SK-N-SH (cell line): ENCODE measurements at regions not wholly inside any gene's neighbourhood (a gene's known extent, or its start where the extent isn't known, plus 50 kb on each side); places are given as distances from the start of the nearest gene placed in this dataset.

Experiments
- CTCF ChIA-PET: fragments of 300-600, 350-600 bp; formaldehyde crosslinking; extraction: SDS; loops from one replicate; lab custom pipeline; 2021; lab: Yijun Ruan, JAX
- POLR2A ChIA-PET: fragments of 350-600 bp; sonication (Branson Sonifier 250); formaldehyde crosslinking; extraction: SDS; loops from one replicate; lab custom pipeline; 2020; ENCODE audit warnings: antibody characterized with exemption, inconsistent platforms; lab: Yijun Ruan, JAX
- DNase-seq: peaks from one replicate; pipeline ENCODE4 v3.0.0; 2012
- H2AFZ ChIP-seq: fragments of 200-600 bp; sonication (generic); 2 replicates; pipeline ENCODE4 v1.8.1; 2016; ENCODE audit warnings: antibody characterized with exemption, mild to moderate bottlenecking, low read depth
- H3F3A ChIP-seq: fragments of 200-600 bp; sonication (generic); replicated peaks from 2 replicates; pipeline ENCODE3; 2016; ENCODE audit warnings: antibody characterized with exemption, mild to moderate bottlenecking; ENCODE audit not compliant: insufficient read depth
- H3K27ac ChIP-seq, 2 experiments: fragments of 200-500 bp in 1 of 2; fragments of 200-600 bp in 1 of 2; sonication (Bioruptor generic) in 1 of 2; sonication (generic), shearing (Covaris generic) in 1 of 2; 2 replicates each; pipeline versions ENCODE4 v1.5.1 to v1.6.1; 2014 to 2016; ENCODE audit warnings: low read depth in 2 of 2, inconsistent platforms in 1 of 2, low read length in 1 of 2, mild to moderate bottlenecking in 1 of 2, mixed read lengths in 1 of 2
- H3K27me3 ChIP-seq: fragments of 200-600 bp; sonication (generic), shearing (Covaris generic); 2 replicates; pipeline ENCODE4 v1.6.1; 2016; ENCODE audit warnings: mixed run types; ENCODE audit not compliant: insufficient read depth
- H3K36me3 ChIP-seq, 2 experiments: fragments of 200-500 bp in 1 of 2; fragments of 200-600 bp in 1 of 2; sonication (Bioruptor generic) in 1 of 2; sonication (generic) in 1 of 2; replicated peaks in 1 of 2; 2 replicates each; pipeline versions ENCODE3 to v1.5.1; 2014 to 2016; ENCODE audit warnings: low read length in 1 of 2, mild to moderate bottlenecking in 1 of 2; ENCODE audit not compliant: insufficient read depth in 2 of 2, control insufficient read depth in 1 of 2
- H3K4me1 ChIP-seq, 2 experiments: fragments of 200-500 bp in 1 of 2; fragments of 200-600 bp in 1 of 2; sonication (Bioruptor generic) in 1 of 2; sonication (generic), shearing (Covaris generic) in 1 of 2; 2 replicates each; pipeline versions ENCODE4 v1.5.1 to v1.6.1; 2014 to 2016; ENCODE audit warnings: low read depth in 1 of 2, low read length in 1 of 2, mixed run types in 1 of 2; ENCODE audit not compliant: insufficient read depth in 2 of 2, control insufficient read depth in 1 of 2
- H3K4me2 ChIP-seq: fragments of 200-600 bp; sonication (generic), shearing (Covaris generic); 2 replicates; pipeline ENCODE4 v1.6.1; 2017; ENCODE audit warnings: mixed run types
- H3K4me3 ChIP-seq, 2 experiments: fragments of 200-500 bp in 1 of 2; fragments of 200-600 bp in 1 of 2; sonication (Bioruptor generic) in 1 of 2; sonication (generic), shearing (Covaris generic) in 1 of 2; 2 replicates each; pipeline versions ENCODE4 v1.5.1 to v1.8.1; 2014 to 2016; ENCODE audit warnings: low read depth in 2 of 2, inconsistent platforms in 1 of 2, low read length in 1 of 2, mild to moderate bottlenecking in 1 of 2, mixed read lengths in 1 of 2, moderate library complexity in 1 of 2
- H3K79me2 ChIP-seq: fragments of 200-600 bp; sonication (generic); 2 replicates; pipeline ENCODE4 v1.8.1; 2017; ENCODE audit warnings: mild to moderate bottlenecking; ENCODE audit not compliant: insufficient read depth
- H3K9ac ChIP-seq: fragments of 200-600 bp; sonication (generic); 2 replicates; pipeline ENCODE4 v1.6.1; 2017; ENCODE audit warnings: mixed run types
- H3K9me2 ChIP-seq: fragments of 200-600 bp; sonication (generic); 2 replicates; pipeline ENCODE4 v1.6.1; 2017; ENCODE audit warnings: mixed run types
- H3K9me3 ChIP-seq: fragments of 200-600 bp; sonication (generic); 2 replicates; pipeline ENCODE4 v1.6.1; 2017; ENCODE audit warnings: mixed run types, mild to moderate bottlenecking, moderate library complexity
- H4K20me1 ChIP-seq: fragments of 200-600 bp; sonication (generic); 2 replicates; pipeline ENCODE4 v1.6.1; 2017; ENCODE audit warnings: mild to moderate bottlenecking, mixed run types; ENCODE audit not compliant: insufficient read depth
- CTCF ChIP-seq: fragments of 200-600 bp; sonication (generic); IDR thresholded peaks from 2 replicates; pipeline ENCODE4 v1.6.1; 2017; ENCODE audit warnings: antibody characterized with exemption, mild to moderate bottlenecking, moderate library complexity
- EP300 ChIP-seq, 2 experiments: IDR thresholded peaks; 2 replicates each; pipeline versions ENCODE4 v1.4.0 to v1.6.1; 2012; ENCODE audit warnings: borderline replicate concordance in 1 of 2, low read depth in 1 of 2, low read length in 1 of 2
- GABPA ChIP-seq: IDR thresholded peaks from 2 replicates; pipeline ENCODE4 v1.4.0; 2012; ENCODE audit warnings: low read depth, mild to moderate bottlenecking
- GATA2 ChIP-seq: sonication (generic); formaldehyde crosslinking; IDR thresholded peaks from 2 replicates; pipeline ENCODE4 v1.5.0; 2020; ENCODE audit warnings: mild to moderate bottlenecking, missing genetic modification reagents
- IRF3 ChIP-seq: fragments of 150-350 bp; IDR thresholded peaks from 2 replicates; pipeline ENCODE4 v1.6.1; 2016; ENCODE audit warnings: mild to moderate bottlenecking, low read depth, low read length
- JUND ChIP-seq: IDR thresholded peaks from 2 replicates; pipeline ENCODE4 v1.4.0; 2012
- PBX3 ChIP-seq: IDR thresholded peaks from 2 replicates; pipeline ENCODE4; 2012
- RAD21 ChIP-seq: IDR thresholded peaks from 2 replicates; pipeline ENCODE4 v1.6.1; 2012; ENCODE audit warnings: mild to moderate bottlenecking, low read length
- RCOR1 ChIP-seq: fragments of 150-350 bp; IDR thresholded peaks from 2 replicates; pipeline ENCODE4 v1.6.1; 2017; ENCODE audit warnings: antibody characterized with exemption, low read length
- RXRA ChIP-seq: IDR thresholded peaks from 2 replicates; pipeline ENCODE4 v1.4.0; 2012; ENCODE audit warnings: low read depth, mild to moderate bottlenecking, borderline replicate concordance
- TAF1 ChIP-seq: IDR thresholded peaks from 2 replicates; pipeline ENCODE4 v1.6.1; 2012; ENCODE audit warnings: low read depth, mild to moderate bottlenecking, low read length, moderate library complexity, borderline replicate concordance
- TCF12 ChIP-seq: IDR thresholded peaks from 2 replicates; pipeline ENCODE4 v1.4.0; 2012
- USF1 ChIP-seq: IDR thresholded peaks from 2 replicates; pipeline ENCODE4 v1.4.0; 2012; ENCODE audit warnings: low read depth, borderline replicate concordance
- USF2 ChIP-seq: fragments of 150-350 bp; IDR thresholded peaks from 2 replicates; pipeline ENCODE4 v1.6.1; 2017; ENCODE audit warnings: antibody characterized with exemption, low read length, low read depth, borderline replicate concordance
- WGBS: methylation state at CpG from one replicate; pipeline ENCODE4 v1.1.6; 2017; ENCODE audit warnings: low lambda C conversion rate; 5-methylcytosine and 5-hydroxymethylcytosine counted together

GRCh38 chr12:19896534-19896933, 457.2 kb downstream of the AEBP2 start:
- TF ChIP-seq USF2: no peak
- 73% methylated on average over 3 of the region's 3 CpGs for WGBS
- H3K27me3 ChIP-seq: no peaks in the 10 kb centered on the region
- H3K27ac ChIP-seq: no peak overlapping the region
- no peaks in the 10 kb centered on the region for H4K20me1 ChIP-seq
- H2AFZ ChIP-seq: no peak overlapping the region
- ChIA-PET CTCF (interaction anchor here (0.9 kb wide), 1 partner anchor 19 kb away, joined by 3 read pairs; no protein-coding TSS in a partner anchor), POLR2A (no interaction called here)
- no peak for DNase-seq
- no peaks in the 10 kb centered on the region for H3K36me3 ChIP-seq
- peaks cover 0 to 3% of the 10 kb centered on the region in 2 experiments; a peak in 1 of 4 replicates for H3K4me1 ChIP-seq
- H3K79me2 ChIP-seq: no peaks in the 10 kb centered on the region
- no peak overlapping the region for H3K4me3 ChIP-seq
- H3K9ac ChIP-seq: no peak overlapping the region
- H3F3A ChIP-seq: peaks cover 6% of the 10 kb centered on the region
- H3K9me3 ChIP-seq: no peaks in the 10 kb centered on the region
- no peaks in the 10 kb centered on the region for H3K9me2 ChIP-seq
- no peak overlapping the region for H3K4me2 ChIP-seq

GRCh38 chr12:19897900-19898408, 458.7 kb downstream of the AEBP2 start:
- TF ChIP-seq TAF1 (no peak), EP300 (IDR thresholded peaks at IDR 0.05; ENCODE audit: borderline replicate concordance in 1 of 2, low read depth in 1 of 2, low read length in 1 of 2) (no peak), JUND (no peak), USF1 (no peak), RXRA (no peak), RCOR1 (no peak), IRF3 (no peak), TCF12 (no peak), PBX3 (no peak), CTCF (no peak), USF2 (no peak), GATA2 (CRISPR knock-in tag) (no peak), GABPA (no peak), RAD21 (no peak)
- TF ChIP-seq, all 33 proteins: peak for 0
- WGBS: 58% methylated on average over 2 of the region's 2 CpGs
- H3K79me2 ChIP-seq: no peaks in the 10 kb centered on the region
- H3K4me3 ChIP-seq: no peak overlapping the region
- no peak overlapping the region for H3K4me2 ChIP-seq
- H3K4me1 ChIP-seq: peaks cover 0 to 3% of the 10 kb centered on the region in 2 experiments; a peak in 1 of 4 replicates
- H3K27me3 ChIP-seq: no peaks in the 10 kb centered on the region
- DNase-seq: no peak
- peaks cover 6% of the 10 kb centered on the region for H3F3A ChIP-seq
- H3K9me3 ChIP-seq: no peaks in the 10 kb centered on the region
- ChIA-PET POLR2A (no interaction called here), CTCF (interaction anchor here (1.0 to 1.3 kb wide), 2 partner anchors 9 to 141 kb away, joined by 3 read pairs; no protein-coding TSS in a partner anchor)
- H3K9ac ChIP-seq: no peak overlapping the region
- no peaks in the 10 kb centered on the region for H4K20me1 ChIP-seq
- H2AFZ ChIP-seq: no peak overlapping the region
- no peak overlapping the region for H3K27ac ChIP-seq
- H3K9me2 ChIP-seq: no peaks in the 10 kb centered on the region
- no peaks in the 10 kb centered on the region for H3K36me3 ChIP-seq
